A673 (cell line): ENCODE measurements at regions not wholly inside any gene's neighbourhood (a gene's known extent, or its start where the extent isn't known, plus 50 kb on each side); places are given as distances from the start of the nearest gene placed in this dataset.

Source experiments
- BruUV-seq: library from RNA; stranded (reverse); fragments of 400-500 nt; replicated peaks from 2 replicates; lab custom pipeline; 2021; lab: Mats Ljungman, UMichigan
- CTCF ChIA-PET: fragments of 300-600 bp; sonication (Branson Sonifier 250); formaldehyde crosslinking; loops from one replicate; lab custom pipeline; 2022; ENCODE audit warnings: antibody characterized with exemption; lab: Charles Lee
- POLR2A ChIA-PET: fragments of 300-600 bp; sonication (Branson Sonifier 250); formaldehyde crosslinking; loops from one replicate; lab custom pipeline; 2022; ENCODE audit warnings: antibody characterized with exemption; ENCODE audit not compliant: low non-redundant PET; lab: Charles Lee
- DNase-seq: peaks from one replicate; pipeline ENCODE4 v3.0.0-alpha.2; 2015; ENCODE audit warnings: low spot score
- H3K27ac ChIP-seq: fragments of 200-600 bp; sonication (generic); 2 replicates; pipeline ENCODE4 v1.5.1; 2016; ENCODE audit warnings: mixed run types, low read depth, mild to moderate bottlenecking, mixed read lengths, antibody characterized with exemption, low read length; ENCODE audit not compliant: poor library complexity, severe bottlenecking
- H3K27me3 ChIP-seq: fragments of 200-600 bp; sonication (generic); replicated peaks from 2 replicates; pipeline ENCODE4 v1.6.1; 2017; ENCODE audit warnings: mixed run types, low read depth, mild to moderate bottlenecking, mixed read lengths, antibody characterized with exemption, low read length; ENCODE audit not compliant: insufficient read depth, poor library complexity
- H3K36me3 ChIP-seq: fragments of 200-600 bp; sonication (generic); 2 replicates; pipeline ENCODE4 v1.6.1; 2016; ENCODE audit warnings: mixed run types, mild to moderate bottlenecking, mixed read lengths, antibody characterized with exemption, low read length; ENCODE audit not compliant: insufficient read depth, poor library complexity, severe bottlenecking
- H3K4me1 ChIP-seq: fragments of 200-600 bp; sonication (generic); 2 replicates; pipeline ENCODE4 v1.6.1; 2017; ENCODE audit warnings: mixed run types, mild to moderate bottlenecking, mixed read lengths, antibody characterized with exemption, low read length; ENCODE audit not compliant: insufficient read depth, poor library complexity, severe bottlenecking
- H3K4me3 ChIP-seq: fragments of 200-600 bp; sonication (generic); 2 replicates; pipeline ENCODE4 v1.5.1; 2016; ENCODE audit warnings: low read depth, mixed run types, mild to moderate bottlenecking, mixed read lengths, low read length; ENCODE audit not compliant: poor library complexity, severe bottlenecking
- H3K9me3 ChIP-seq: fragments of 200-600 bp; sonication (generic); 2 replicates; pipeline ENCODE4 v1.6.1; 2016; ENCODE audit warnings: mixed run types, low read depth, mild to moderate bottlenecking, mixed read lengths, antibody characterized with exemption, low read length; ENCODE audit not compliant: poor library complexity, severe bottlenecking
- EZH2 ChIP-seq: fragments of 200-600 bp; sonication (generic); IDR thresholded peaks from 2 replicates; pipeline ENCODE4 v1.6.1; 2017; ENCODE audit warnings: borderline replicate concordance, low read depth, mild to moderate bottlenecking, mixed read lengths, antibody characterized with exemption, low read length; ENCODE audit not compliant: poor library complexity, severe bottlenecking
- intact Hi-C: fragments of 100-400 bp; cut with micrococcal nuclease; formaldehyde crosslinking; loops from one replicate; pipeline ENCODE4 v1.10.0; 2022; ENCODE audit not compliant: unreplicated experiment
- TF ChIP-seq, protein P1 (sequence below): fragments of 300-800, 200-600 bp; sonication (generic); conservative IDR thresholded peaks from 2 replicates; pipeline ENCODE4 v1.5.1; 2017; ENCODE audit warnings: low read depth, mild to moderate bottlenecking, antibody characterized with exemption, low read length, moderate library complexity, mixed read lengths

DNA sequence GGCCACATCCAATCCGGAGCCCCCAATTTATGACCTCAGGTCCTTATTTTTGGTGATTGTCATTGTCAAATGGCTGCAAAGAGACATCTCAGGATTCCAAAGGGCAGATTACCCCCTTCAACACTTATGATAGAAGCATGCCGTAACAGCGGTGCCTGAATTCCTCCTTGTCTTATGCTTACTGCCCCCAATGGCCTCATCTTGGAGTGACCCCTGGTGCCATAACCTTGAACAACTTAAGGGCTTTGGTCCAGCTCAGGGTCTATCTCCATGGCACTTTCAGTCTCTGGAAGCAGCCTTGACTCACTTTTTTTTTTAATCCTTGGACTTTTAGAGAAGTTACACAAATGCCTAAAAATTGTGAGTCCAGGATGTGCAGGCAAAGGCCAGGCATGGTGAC, 171.6 kb upstream of the ZNF507 start:
- ChIA-PET CTCF (interaction anchor here (0.7 kb wide), 1 partner anchor 9 kb away, joined by 3 read pairs; no protein-coding TSS in a partner anchor), POLR2A (no interaction called here)
- intact Hi-C loops, result loop anchor here (10.0 kb wide), 1 partner anchor 1169 kb away; no protein-coding TSS in a partner anchor
- TF ChIP-seq, protein P1, sequence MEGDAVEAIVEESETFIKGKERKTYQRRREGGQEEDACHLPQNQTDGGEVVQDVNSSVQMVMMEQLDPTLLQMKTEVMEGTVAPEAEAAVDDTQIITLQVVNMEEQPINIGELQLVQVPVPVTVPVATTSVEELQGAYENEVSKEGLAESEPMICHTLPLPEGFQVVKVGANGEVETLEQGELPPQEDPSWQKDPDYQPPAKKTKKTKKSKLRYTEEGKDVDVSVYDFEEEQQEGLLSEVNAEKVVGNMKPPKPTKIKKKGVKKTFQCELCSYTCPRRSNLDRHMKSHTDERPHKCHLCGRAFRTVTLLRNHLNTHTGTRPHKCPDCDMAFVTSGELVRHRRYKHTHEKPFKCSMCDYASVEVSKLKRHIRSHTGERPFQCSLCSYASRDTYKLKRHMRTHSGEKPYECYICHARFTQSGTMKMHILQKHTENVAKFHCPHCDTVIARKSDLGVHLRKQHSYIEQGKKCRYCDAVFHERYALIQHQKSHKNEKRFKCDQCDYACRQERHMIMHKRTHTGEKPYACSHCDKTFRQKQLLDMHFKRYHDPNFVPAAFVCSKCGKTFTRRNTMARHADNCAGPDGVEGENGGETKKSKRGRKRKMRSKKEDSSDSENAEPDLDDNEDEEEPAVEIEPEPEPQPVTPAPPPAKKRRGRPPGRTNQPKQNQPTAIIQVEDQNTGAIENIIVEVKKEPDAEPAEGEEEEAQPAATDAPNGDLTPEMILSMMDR, result no peak
- no peak for TF ChIP-seq EZH2
- DNase-seq, result no peak
- Histone ChIP-seq H3K4me1 (no peaks in the 10 kb centered on the region), H3K9me3 (no peaks in the 10 kb centered on the region), H3K27me3 (no peaks in the 10 kb centered on the region), H3K27ac (no peak overlapping the region), H3K4me3 (no peak overlapping the region), H3K36me3 (no peaks in the 10 kb centered on the region)
- BruUV-seq, result no TSS peak

DNA sequence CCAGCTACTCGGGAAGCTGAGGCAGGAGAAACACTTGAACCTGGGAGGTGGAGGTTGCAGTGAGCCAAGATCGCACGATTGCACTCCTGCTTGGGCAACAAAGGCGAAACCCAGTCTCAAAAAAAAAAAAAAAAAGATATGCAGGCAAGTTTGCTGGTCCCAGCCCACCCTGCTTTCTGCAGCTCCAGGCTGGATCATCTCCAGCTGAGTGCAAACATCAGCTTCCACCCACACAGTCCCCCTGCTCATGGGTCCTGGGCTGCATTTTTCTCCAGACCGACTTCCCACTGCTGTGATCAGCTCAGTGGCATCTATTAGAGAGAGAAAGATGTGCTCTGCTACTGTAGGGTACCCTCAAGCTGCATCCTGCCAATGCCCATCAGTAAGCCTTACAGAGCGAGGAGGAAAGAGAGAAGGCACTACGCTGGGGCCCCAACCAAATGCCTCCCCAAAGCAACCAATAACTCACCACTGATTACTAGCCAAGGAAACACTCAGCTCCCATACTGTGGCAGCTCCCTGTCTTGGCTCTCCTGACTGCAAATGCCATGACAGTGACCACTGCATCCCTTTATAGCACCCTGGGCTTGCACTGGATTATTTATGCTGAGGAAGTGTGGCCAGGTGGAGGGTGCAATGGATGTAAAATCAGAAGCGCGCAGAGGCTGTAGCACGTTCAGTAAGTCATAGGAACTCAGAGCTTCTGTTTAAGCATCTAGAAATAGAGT, 170.9 kb upstream of the ZNF507 start:
- POLR2A ChIA-PET, result no interaction called here
- no peak overlapping the region for H3K4me3 ChIP-seq
- CTCF ChIA-PET, result interaction anchor here (0.7 kb wide), 1 partner anchor 10 kb away, joined by 3 read pairs; no protein-coding TSS in a partner anchor
- no peak overlapping the region for H3K27ac ChIP-seq
- no peaks in the 10 kb centered on the region for H3K9me3 ChIP-seq
- no peaks in the 10 kb centered on the region for H3K36me3 ChIP-seq
- TF ChIP-seq EZH2, result no peak
- TF ChIP-seq, protein P1, result no peak
- DNase-seq, result peak; percentile 26
- H3K27me3 ChIP-seq, result no peaks in the 10 kb centered on the region
- intact Hi-C loops, result loop anchor here (10.0 kb wide), 1 partner anchor 1170 kb away; no protein-coding TSS in a partner anchor
- no TSS peak for BruUV-seq
- no peaks in the 10 kb centered on the region for H3K4me1 ChIP-seq

DNA sequence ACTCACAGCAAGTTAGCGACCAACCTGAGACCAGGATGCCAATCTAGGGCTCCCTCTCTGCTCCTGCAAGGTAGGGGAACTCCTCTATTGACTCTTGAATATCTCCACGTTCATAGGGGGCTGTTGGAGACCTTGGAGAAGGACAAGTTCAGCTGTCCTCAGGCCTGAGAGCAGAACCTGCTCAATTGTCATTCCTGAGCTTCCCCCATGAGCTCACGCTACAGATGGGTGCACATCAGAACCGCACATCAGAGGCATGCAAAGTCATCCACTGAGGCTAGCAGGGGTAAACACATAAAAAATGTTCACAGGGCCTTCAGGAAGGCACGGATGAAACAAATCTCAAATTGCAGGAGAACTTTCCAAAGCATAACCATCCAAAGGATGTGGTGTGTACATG, 168.8 kb upstream of the ZNF507 start:
- ChIA-PET POLR2A (no interaction called here), CTCF (no interaction called here)
- DNase-seq, result no peak
- H3K36me3 ChIP-seq, result no peaks in the 10 kb centered on the region
- H3K4me1 ChIP-seq, result no peaks in the 10 kb centered on the region
- no peak for TF ChIP-seq EZH2
- TF ChIP-seq, protein P1, result no peak
- H3K9me3 ChIP-seq, result no peaks in the 10 kb centered on the region
- no peak overlapping the region for H3K4me3 ChIP-seq
- BruUV-seq, result no TSS peak
- H3K27me3 ChIP-seq, result no peaks in the 10 kb centered on the region
- intact Hi-C loops, result loop anchor here (10.0 kb wide), 1 partner anchor 1172 kb away; no protein-coding TSS in a partner anchor
- peak overlapping the region; percentile 50 for H3K27ac ChIP-seq
